ENCODE measurements at regions not wholly inside any gene's neighbourhood (a gene's known extent, or its start where the extent isn't known, plus 50 kb on each side); places are given as distances from the start of the nearest gene placed in this dataset.

GRCh38 chr16:5820472-5820871 is 722.9 kb upstream of the EEF2KMT start:
- Histone ChIP-seq H3K4me1 (ENCODE audit: control insufficient read depth, insufficient read depth, low read length) (no peaks in the 10 kb centered on the region), H3K27me3 (ENCODE audit: control insufficient read depth in 1 of 2, insufficient read depth in 2 of 2, low read length in 2 of 2) (no peaks in the 10 kb centered on the region), H3K9ac (ENCODE audit: low read length in 2 of 2) (no peak overlapping the region), H3K4me3 (ENCODE audit: low read length in 2 of 2) (no peak overlapping the region), H3K36me3 (ENCODE audit: control insufficient read depth in 2 of 2, insufficient read depth in 2 of 2, low read length in 2 of 2) (no peaks in the 10 kb centered on the region), H3K27ac (ENCODE audit: low read length) (no peak overlapping the region), H3K9me3 (ENCODE audit: control insufficient read depth in 2 of 2, low read length in 2 of 2) (peaks cover 0 to 4% of the 10 kb centered on the region in 2 donors)

GRCh38 chr16:5815570-5816237 is 718.1 kb upstream of the EEF2KMT start:
- H3K27ac ChIP-seq (ENCODE audit: low read length): no peak overlapping the region
- no peak overlapping the region for H3K9ac ChIP-seq (ENCODE audit: low read length in 2 of 2)
- no peaks in the 10 kb centered on the region for H3K27me3 ChIP-seq (ENCODE audit: control insufficient read depth in 1 of 2, insufficient read depth in 2 of 2, low read length in 2 of 2)
- no peaks in the 10 kb centered on the region for H3K9me3 ChIP-seq (ENCODE audit: control insufficient read depth in 2 of 2, low read length in 2 of 2)
- no peaks in the 10 kb centered on the region for H3K36me3 ChIP-seq (ENCODE audit: control insufficient read depth in 2 of 2, insufficient read depth in 2 of 2, low read length in 2 of 2)
- no peak overlapping the region for H3K4me3 ChIP-seq (ENCODE audit: low read length in 2 of 2)
- H3K4me1 ChIP-seq (ENCODE audit: control insufficient read depth, insufficient read depth, low read length): no peaks in the 10 kb centered on the region

GRCh38 chr16:5801396-5801795 is 703.8 kb upstream of the EEF2KMT start:
- Histone ChIP-seq H3K4me1 (ENCODE audit: control insufficient read depth, insufficient read depth, low read length) (no peaks in the 10 kb centered on the region), H3K27me3 (ENCODE audit: control insufficient read depth in 1 of 2, insufficient read depth in 2 of 2, low read length in 2 of 2) (no peaks in the 10 kb centered on the region), H3K9ac (ENCODE audit: low read length in 2 of 2) (no peak overlapping the region), H3K9me3 (ENCODE audit: control insufficient read depth in 2 of 2, low read length in 2 of 2) (peaks cover 4 to 11% of the 10 kb centered on the region in 2 donors), H3K27ac (ENCODE audit: low read length) (no peak overlapping the region), H3K4me3 (ENCODE audit: low read length in 2 of 2) (no peak overlapping the region), H3K36me3 (ENCODE audit: control insufficient read depth in 2 of 2, insufficient read depth in 2 of 2, low read length in 2 of 2) (no peaks in the 10 kb centered on the region)

GRCh38 chr16:5793556-5793955 is 696.0 kb upstream of the EEF2KMT start:
- Histone ChIP-seq H3K27ac (ENCODE audit: low read length) (no peak overlapping the region), H3K9me3 (ENCODE audit: control insufficient read depth in 2 of 2, low read length in 2 of 2) (peaks cover 0 to 3% of the 10 kb centered on the region in 2 donors), H3K9ac (ENCODE audit: low read length in 2 of 2) (no peak overlapping the region), H3K4me1 (ENCODE audit: control insufficient read depth, insufficient read depth, low read length) (no peaks in the 10 kb centered on the region), H3K27me3 (ENCODE audit: control insufficient read depth in 1 of 2, insufficient read depth in 2 of 2, low read length in 2 of 2) (no peaks in the 10 kb centered on the region), H3K4me3 (ENCODE audit: low read length in 2 of 2) (no peak overlapping the region), H3K36me3 (ENCODE audit: control insufficient read depth in 2 of 2, insufficient read depth in 2 of 2, low read length in 2 of 2) (no peaks in the 10 kb centered on the region)

- H3K36me3 ChIP-seq (ENCODE audit: control insufficient read depth in 2 of 2, insufficient read depth in 2 of 2, low read length in 2 of 2): no peaks in the 10 kb centered on the region
- no peaks in the 10 kb centered on the region for H3K27me3 ChIP-seq (ENCODE audit: control insufficient read depth in 1 of 2, insufficient read depth in 2 of 2, low read length in 2 of 2)
- H3K4me1 ChIP-seq (ENCODE audit: control insufficient read depth, insufficient read depth, low read length): no peaks in the 10 kb centered on the region
- no peak overlapping the region for H3K4me3 ChIP-seq (ENCODE audit: low read length in 2 of 2)
- no peak overlapping the region for H3K27ac ChIP-seq (ENCODE audit: low read length)
- no peak overlapping the region for H3K9ac ChIP-seq (ENCODE audit: low read length in 2 of 2)
- no peaks in the 10 kb centered on the region for H3K9me3 ChIP-seq (ENCODE audit: control insufficient read depth in 2 of 2, low read length in 2 of 2)
These were observed 693.5 kb upstream of the EEF2KMT start for GRCh38 chr16:5791011-5791657.

GRCh38 chr16:5790512-5790911 is 692.9 kb upstream of the EEF2KMT start:
- Histone ChIP-seq H3K36me3 (ENCODE audit: control insufficient read depth in 2 of 2, insufficient read depth in 2 of 2, low read length in 2 of 2) (no peaks in the 10 kb centered on the region), H3K27me3 (ENCODE audit: control insufficient read depth in 1 of 2, insufficient read depth in 2 of 2, low read length in 2 of 2) (no peaks in the 10 kb centered on the region), H3K9ac (ENCODE audit: low read length in 2 of 2) (no peak overlapping the region), H3K27ac (ENCODE audit: low read length) (no peak overlapping the region), H3K4me3 (ENCODE audit: low read length in 2 of 2) (no peak overlapping the region), H3K9me3 (ENCODE audit: control insufficient read depth in 2 of 2, low read length in 2 of 2) (no peaks in the 10 kb centered on the region), H3K4me1 (ENCODE audit: control insufficient read depth, insufficient read depth, low read length) (no peaks in the 10 kb centered on the region)

- Histone ChIP-seq H3K9ac (ENCODE audit: low read length in 2 of 2) (no peak overlapping the region), H3K27me3 (ENCODE audit: control insufficient read depth in 1 of 2, insufficient read depth in 2 of 2, low read length in 2 of 2) (no peaks in the 10 kb centered on the region), H3K27ac (ENCODE audit: low read length) (no peak overlapping the region), H3K9me3 (ENCODE audit: control insufficient read depth in 2 of 2, low read length in 2 of 2) (no peaks in the 10 kb centered on the region), H3K4me1 (ENCODE audit: control insufficient read depth, insufficient read depth, low read length) (no peaks in the 10 kb centered on the region), H3K36me3 (ENCODE audit: control insufficient read depth in 2 of 2, insufficient read depth in 2 of 2, low read length in 2 of 2) (no peaks in the 10 kb centered on the region), H3K4me3 (ENCODE audit: low read length in 2 of 2) (no peak overlapping the region)
These were observed 691.4 kb upstream of the EEF2KMT start for GRCh38 chr16:5789033-5789432.

- no peak overlapping the region for H3K9ac ChIP-seq (ENCODE audit: low read length in 2 of 2)
- no peaks in the 10 kb centered on the region for H3K36me3 ChIP-seq (ENCODE audit: control insufficient read depth in 2 of 2, insufficient read depth in 2 of 2, low read length in 2 of 2)
- H3K27me3 ChIP-seq (ENCODE audit: control insufficient read depth in 1 of 2, insufficient read depth in 2 of 2, low read length in 2 of 2): no peaks in the 10 kb centered on the region
- no peak overlapping the region for H3K4me3 ChIP-seq (ENCODE audit: low read length in 2 of 2)
- H3K4me1 ChIP-seq (ENCODE audit: control insufficient read depth, insufficient read depth, low read length): no peaks in the 10 kb centered on the region
- peaks cover 0 to 3% of the 10 kb centered on the region in 2 donors for H3K9me3 ChIP-seq (ENCODE audit: control insufficient read depth in 2 of 2, low read length in 2 of 2)
- H3K27ac ChIP-seq (ENCODE audit: low read length): no peak overlapping the region
These were observed 683.8 kb upstream of the EEF2KMT start for GRCh38 chr16:5781436-5781835.

GRCh38 chr16:5776876-5777275 is 679.3 kb upstream of the EEF2KMT start:
- Histone ChIP-seq H3K9ac (ENCODE audit: low read length in 2 of 2) (no peak overlapping the region), H3K36me3 (ENCODE audit: control insufficient read depth in 2 of 2, insufficient read depth in 2 of 2, low read length in 2 of 2) (no peaks in the 10 kb centered on the region), H3K27me3 (ENCODE audit: control insufficient read depth in 1 of 2, insufficient read depth in 2 of 2, low read length in 2 of 2) (no peaks in the 10 kb centered on the region), H3K4me3 (ENCODE audit: low read length in 2 of 2) (no peak overlapping the region), H3K4me1 (ENCODE audit: control insufficient read depth, insufficient read depth, low read length) (no peaks in the 10 kb centered on the region), H3K27ac (ENCODE audit: low read length) (no peak overlapping the region), H3K9me3 (ENCODE audit: control insufficient read depth in 2 of 2, low read length in 2 of 2) (no peaks in the 10 kb centered on the region)

- no peaks in the 10 kb centered on the region for H3K4me1 ChIP-seq (ENCODE audit: control insufficient read depth, insufficient read depth, low read length)
- no peaks in the 10 kb centered on the region for H3K36me3 ChIP-seq (ENCODE audit: control insufficient read depth in 2 of 2, insufficient read depth in 2 of 2, low read length in 2 of 2)
- H3K4me3 ChIP-seq (ENCODE audit: low read length in 2 of 2): no peak overlapping the region
- peaks cover 0 to 2% of the 10 kb centered on the region in 2 donors for H3K9me3 ChIP-seq (ENCODE audit: control insufficient read depth in 2 of 2, low read length in 2 of 2)
- H3K27ac ChIP-seq (ENCODE audit: low read length): no peak overlapping the region
- no peaks in the 10 kb centered on the region for H3K27me3 ChIP-seq (ENCODE audit: control insufficient read depth in 1 of 2, insufficient read depth in 2 of 2, low read length in 2 of 2)
- H3K9ac ChIP-seq (ENCODE audit: low read length in 2 of 2): no peak overlapping the region
These were observed 678.3 kb upstream of the EEF2KMT start for GRCh38 chr16:5775916-5776315.

- H3K27me3 ChIP-seq (ENCODE audit: control insufficient read depth in 1 of 2, insufficient read depth in 2 of 2, low read length in 2 of 2): no peaks in the 10 kb centered on the region
- H3K36me3 ChIP-seq (ENCODE audit: control insufficient read depth in 2 of 2, insufficient read depth in 2 of 2, low read length in 2 of 2): no peaks in the 10 kb centered on the region
These were observed 672.5 kb upstream of the EEF2KMT start for GRCh38 chr16:5770118-5770517.

More at GRCh38 chr16:5770118-5770517, 672.5 kb upstream of the EEF2KMT start:
- Histone ChIP-seq H3K4me3 (ENCODE audit: low read length in 2 of 2) (no peak overlapping the region), H3K27ac (ENCODE audit: low read length) (no peak overlapping the region), H3K9me3 (ENCODE audit: control insufficient read depth in 2 of 2, low read length in 2 of 2) (peaks cover 3 to 8% of the 10 kb centered on the region in 2 donors), H3K4me1 (ENCODE audit: control insufficient read depth, insufficient read depth, low read length) (no peaks in the 10 kb centered on the region), H3K9ac (ENCODE audit: low read length in 2 of 2) (no peak overlapping the region)
